HG03432 (cell line): ENCODE measurements at regions not wholly inside any gene's neighbourhood (a gene's known extent, or its start where the extent isn't known, plus 50 kb on each side); places are given as distances from the start of the nearest gene placed in this dataset.

Experiments
- ATAC-seq: cut with Tn5 transposase; IDR thresholded peaks from one replicate; pipeline ENCODE4 v1.9.1; 2021; ENCODE audit warnings: mild to moderate bottlenecking, moderate library complexity; ENCODE audit not compliant: unreplicated experiment

- no peak for ATAC-seq
Observed at GRCh38 chr3:124519591-124520194, 210.6 kb upstream of the UMPS start.

GRCh38 chr3:124520970-124521369, 209.3 kb upstream of the UMPS start:
- ATAC-seq, result no peak

GRCh38 chr3:124522082-124522625, 208.1 kb upstream of the UMPS start:
- no peak for ATAC-seq

- no peak for ATAC-seq
Observed at GRCh38 chr3:124526601-124527000, 203.7 kb upstream of the UMPS start.

- no peak for ATAC-seq
Observed at GRCh38 chr3:124529826-124530571, 200.3 kb upstream of the UMPS start.

- no peak for ATAC-seq
Observed at GRCh38 chr3:124530916-124531315, 199.3 kb upstream of the UMPS start.

- no peak for ATAC-seq
Observed at GRCh38 chr3:124532071-124532470, 198.2 kb upstream of the UMPS start.

- ATAC-seq, result no peak
Observed at GRCh38 chr3:124535306-124535705, 194.9 kb upstream of the UMPS start.

GRCh38 chr3:124540550-124541211, 189.6 kb upstream of the UMPS start:
- no peak for ATAC-seq

GRCh38 chr3:124542214-124542869, 187.9 kb upstream of the UMPS start:
- no peak for ATAC-seq

GRCh38 chr3:124545891-124546290, 184.4 kb upstream of the UMPS start:
- no peak for ATAC-seq

- ATAC-seq, result no peak
Observed at GRCh38 chr3:124552224-124552623, 178.0 kb upstream of the UMPS start.

- no peak for ATAC-seq
Observed at GRCh38 chr3:124553178-124553577, 177.1 kb upstream of the UMPS start.

GRCh38 chr3:124556636-124557035, 173.6 kb upstream of the UMPS start:
- no peak for ATAC-seq

- no peak for ATAC-seq
Observed at GRCh38 chr3:124557433-124558232, 172.6 kb upstream of the UMPS start.

GRCh38 chr3:124558991-124559845, 171.0 kb upstream of the UMPS start:
- no peak for ATAC-seq

GRCh38 chr3:124559846-124560574, 170.2 kb upstream of the UMPS start:
- no peak for ATAC-seq

- ATAC-seq, result no peak
Observed at GRCh38 chr3:124560666-124561215, 169.5 kb upstream of the UMPS start.

- no peak for ATAC-seq
Observed at GRCh38 chr3:124562769-124563168, 167.5 kb upstream of the UMPS start.
